NCI-H748 treated with DMSO at 0.1 percent for 48 hours (cell line): ENCODE measurements at regions not wholly inside any gene's neighbourhood (a gene's known extent, or its start where the extent isn't known, plus 50 kb on each side); places are given as distances from the start of the nearest gene placed in this dataset.
A peak's percentile ranks its signal among the peaks of the same experiment; 100 is the strongest.
"Not testable (repeated sequence)": the region's sequence is repeated elsewhere in the genome, so short reads cannot be mapped to it uniquely, and the experiment has no call there.

Experiments used
- DNase-seq: peaks from one replicate; lab custom pipeline; 2025; lab: John Stamatoyannopoulos, UW

DNA sequence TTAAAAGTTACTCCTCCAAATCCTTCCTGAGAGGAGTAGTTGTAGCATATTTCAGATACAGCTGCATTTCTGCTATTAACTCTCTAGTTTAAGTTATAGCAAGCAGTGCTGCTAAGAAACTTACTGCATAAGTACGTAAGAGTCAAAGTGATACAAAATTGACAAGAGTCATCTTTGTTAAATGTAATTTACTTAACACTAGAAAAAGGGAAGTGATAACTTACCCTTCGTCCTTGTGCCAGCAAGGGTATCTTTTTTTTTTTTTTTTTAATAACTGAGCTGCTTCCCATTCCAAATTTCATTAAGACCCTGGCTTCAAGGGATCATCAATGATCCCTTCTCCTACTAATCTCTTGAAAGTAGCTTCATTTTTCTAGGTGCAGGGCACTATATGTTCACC lies 493.0 kb downstream of the PLCL1 start:
- no peak for DNase-seq

- DNase-seq, result peak; percentile 73
These were observed 492.4 kb downstream of the PLCL1 start for GRCh38 chr2:198296665-198297308.

DNA sequence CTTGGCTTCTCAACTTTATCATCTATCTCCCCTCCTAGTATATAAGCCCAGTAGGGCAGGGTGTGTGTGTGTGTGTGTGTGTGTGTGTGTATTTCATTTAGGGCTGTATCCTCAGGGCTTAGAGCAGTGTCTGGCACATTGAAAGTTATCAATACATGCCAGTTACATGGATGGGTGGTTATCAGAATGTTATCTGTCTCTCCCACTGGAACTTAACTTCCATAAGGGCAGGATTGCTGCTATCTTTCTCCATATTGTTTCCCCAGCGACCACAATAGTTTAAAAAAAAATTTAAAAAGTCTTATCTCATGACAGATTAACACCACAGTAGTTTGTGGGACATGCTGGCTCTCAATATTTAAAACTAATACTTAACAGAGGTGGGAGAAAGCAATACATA lies 488.9 kb downstream of the PLCL1 start:
- DNase-seq, result no peak

DNA sequence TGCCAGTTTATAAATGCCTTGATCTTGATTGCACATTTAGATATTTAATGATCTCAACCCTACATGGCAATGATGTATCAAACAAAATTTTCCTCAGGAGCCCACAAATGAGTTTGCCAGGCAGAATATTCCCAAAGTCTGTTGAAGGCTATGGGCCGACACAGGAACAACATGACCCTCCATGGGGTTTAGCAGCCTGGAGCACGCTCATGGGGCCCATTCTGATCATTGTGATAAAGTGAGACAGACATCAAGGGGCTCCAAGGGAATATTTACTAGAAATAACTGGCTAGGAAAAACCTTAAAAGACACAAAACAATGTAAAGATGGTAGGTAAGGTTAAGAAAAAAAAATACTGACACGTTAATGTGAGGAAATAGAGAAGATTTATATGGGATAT lies 485.4 kb downstream of the PLCL1 start:
- no peak for DNase-seq

DNA sequence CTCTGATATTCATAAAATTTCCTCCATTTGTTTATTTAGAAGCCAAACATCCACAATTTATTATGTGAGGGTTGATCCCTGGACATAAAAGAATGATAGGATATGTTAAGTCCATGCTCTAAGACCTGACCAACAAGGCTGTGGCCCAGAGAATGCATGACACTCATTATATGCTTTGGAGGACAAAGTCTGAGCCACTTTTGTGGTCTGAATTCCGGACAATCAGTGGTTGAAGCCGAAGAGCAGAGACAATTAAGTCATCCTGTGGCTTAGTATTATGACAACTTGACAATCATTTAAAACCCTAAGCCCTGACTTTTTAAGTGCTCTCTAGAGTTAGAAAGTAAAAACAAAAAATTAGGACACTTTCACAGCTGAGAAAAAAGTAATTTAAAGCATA lies 483.3 kb downstream of the PLCL1 start:
- DNase-seq, result no peak

DNA sequence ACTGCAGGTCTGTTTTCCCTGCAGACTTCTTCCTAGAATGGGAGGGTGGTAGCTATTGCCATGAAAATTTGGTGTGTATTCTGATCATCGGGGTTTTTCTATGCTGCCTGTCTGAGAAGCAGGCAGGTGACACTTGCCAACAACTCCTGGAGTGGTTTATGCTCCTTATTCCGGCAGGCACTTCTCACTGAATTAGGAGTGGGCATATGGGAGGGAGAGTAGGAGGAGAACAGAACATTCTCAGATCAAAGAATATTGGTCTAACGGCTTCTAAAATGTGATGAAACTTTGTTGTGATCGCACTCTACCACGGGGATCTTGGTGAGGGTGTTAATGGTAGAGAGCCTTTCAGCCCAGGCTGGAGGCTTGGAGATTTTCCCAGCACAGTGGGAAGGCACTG lies 480.8 kb downstream of the PLCL1 start:
- no peak for DNase-seq

DNA sequence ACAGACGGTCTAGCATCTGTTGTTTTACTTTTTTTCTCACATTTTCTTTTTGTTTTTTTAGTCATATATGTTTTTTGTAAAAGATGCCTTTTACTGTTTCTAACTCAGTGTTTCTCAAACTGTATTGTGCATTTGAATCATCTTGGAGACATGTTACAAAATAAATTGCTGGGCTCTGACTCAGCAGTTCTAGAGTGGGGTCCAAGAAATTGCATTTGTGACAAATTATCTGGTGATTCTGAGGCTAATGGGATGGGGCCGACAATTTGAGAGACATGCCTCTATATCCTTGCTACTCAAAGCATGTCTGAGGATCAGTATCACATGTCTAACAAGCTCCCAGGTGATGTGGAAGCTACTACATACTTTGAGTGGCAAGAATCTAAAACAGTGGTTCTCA lies 478.8 kb downstream of the PLCL1 start:
- no peak for DNase-seq

GRCh38 chr2:198282061-198282460 lies 477.7 kb downstream of the PLCL1 start:
- no peak for DNase-seq

DNA sequence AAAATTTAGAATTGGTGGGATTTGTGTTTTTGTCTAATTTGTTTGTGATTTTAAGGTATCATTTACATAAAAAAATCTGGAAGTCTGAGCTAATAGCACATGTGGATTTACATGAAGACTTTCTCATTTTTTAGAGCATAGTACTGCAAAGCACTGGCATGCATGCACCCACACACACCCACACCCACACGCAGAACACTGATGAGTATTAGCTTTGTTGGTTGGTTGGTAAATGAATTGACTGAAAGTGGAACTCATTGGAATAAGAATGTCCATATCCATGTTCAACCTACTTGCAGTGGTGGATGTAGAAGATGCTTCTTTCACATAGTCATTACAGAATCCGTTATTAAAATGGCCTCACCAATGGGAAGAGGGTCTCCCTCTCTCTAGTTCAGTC lies 475.8 kb downstream of the PLCL1 start:
- DNase-seq, result no peak

DNA sequence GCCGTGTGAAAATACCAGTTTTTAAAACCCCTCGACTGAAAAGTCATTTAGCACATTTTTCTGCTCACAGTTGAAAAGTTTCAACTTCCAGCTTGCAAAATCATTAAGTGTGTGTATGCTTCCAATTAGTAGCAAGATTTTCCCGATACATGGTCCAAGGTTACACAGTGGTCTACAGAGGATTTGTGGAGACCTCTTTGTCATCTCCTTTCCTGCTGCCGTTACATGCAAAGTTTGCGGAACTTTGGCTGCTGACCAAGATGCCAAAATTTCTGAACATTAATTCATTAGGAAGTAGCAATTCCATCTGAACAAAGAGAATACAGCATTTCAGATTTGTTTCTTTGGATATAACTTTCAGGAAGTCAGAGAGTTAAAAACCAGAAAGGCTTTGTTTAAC lies 474.6 kb downstream of the PLCL1 start:
- DNase-seq, result no peak

DNA sequence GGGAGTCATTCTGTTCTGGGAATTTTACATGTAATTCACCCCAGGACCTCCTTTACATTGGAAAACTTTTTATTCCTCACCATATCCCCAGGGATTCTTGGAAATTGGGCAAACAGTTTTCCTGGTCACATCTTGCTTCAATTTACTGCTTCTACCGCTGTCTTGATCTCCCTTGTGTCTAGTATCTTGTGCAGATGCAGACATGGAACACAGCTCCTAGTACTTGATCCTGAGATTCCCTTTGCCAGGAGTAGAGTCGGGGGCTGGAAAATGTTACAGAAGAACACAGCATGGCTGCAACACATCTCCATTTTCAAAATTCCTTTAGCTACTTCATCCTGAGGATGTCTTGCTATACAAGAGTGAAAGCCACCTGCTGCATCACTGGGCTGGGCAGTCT lies 472.8 kb downstream of the PLCL1 start:
- no peak for DNase-seq

DNA sequence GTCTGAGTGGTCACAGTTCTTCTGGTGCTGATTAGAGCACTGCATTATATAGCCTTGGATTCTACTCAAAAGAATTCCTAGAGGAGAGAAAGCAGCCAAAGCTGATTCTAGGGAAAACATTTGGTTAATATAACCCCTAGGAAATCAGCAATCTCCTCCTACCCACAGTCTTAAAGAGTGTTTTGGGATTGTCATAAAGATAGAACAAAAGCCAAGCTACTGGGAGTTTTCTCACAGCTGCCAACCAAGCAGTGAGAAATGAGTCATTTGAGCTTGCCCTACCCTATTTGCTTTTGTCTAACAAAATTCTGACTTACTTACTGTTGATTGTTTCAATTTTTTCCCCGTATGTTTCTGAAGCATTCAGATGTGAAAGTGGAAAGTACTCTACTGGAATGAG lies 469.3 kb downstream of the PLCL1 start:
- no peak for DNase-seq

GRCh38 chr2:198270157-198270556 lies 465.8 kb downstream of the PLCL1 start:
- not testable (repeated sequence) for DNase-seq

DNA sequence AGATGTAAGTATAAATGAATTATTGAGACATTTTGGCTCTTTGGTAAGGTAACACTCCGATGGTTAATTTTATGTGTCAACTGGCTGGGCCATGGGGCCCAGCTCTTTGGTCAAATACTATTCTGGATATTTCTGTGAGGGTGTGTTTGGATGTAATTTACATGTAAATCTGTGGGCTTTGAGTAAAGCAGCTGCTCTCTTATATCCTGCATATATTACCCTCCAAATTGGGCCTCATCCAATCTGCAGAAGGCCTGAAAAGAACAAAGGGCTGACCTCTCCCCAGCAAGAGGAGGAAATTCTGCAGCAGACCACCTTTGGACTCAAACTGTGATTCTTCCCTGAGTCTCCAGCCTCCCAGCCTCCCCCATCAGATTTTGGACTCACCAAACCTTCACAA lies 464.1 kb downstream of the PLCL1 start:
- no peak for DNase-seq

GRCh38 chr2:198259496-198259895 lies 455.1 kb downstream of the PLCL1 start:
- no peak for DNase-seq

DNA sequence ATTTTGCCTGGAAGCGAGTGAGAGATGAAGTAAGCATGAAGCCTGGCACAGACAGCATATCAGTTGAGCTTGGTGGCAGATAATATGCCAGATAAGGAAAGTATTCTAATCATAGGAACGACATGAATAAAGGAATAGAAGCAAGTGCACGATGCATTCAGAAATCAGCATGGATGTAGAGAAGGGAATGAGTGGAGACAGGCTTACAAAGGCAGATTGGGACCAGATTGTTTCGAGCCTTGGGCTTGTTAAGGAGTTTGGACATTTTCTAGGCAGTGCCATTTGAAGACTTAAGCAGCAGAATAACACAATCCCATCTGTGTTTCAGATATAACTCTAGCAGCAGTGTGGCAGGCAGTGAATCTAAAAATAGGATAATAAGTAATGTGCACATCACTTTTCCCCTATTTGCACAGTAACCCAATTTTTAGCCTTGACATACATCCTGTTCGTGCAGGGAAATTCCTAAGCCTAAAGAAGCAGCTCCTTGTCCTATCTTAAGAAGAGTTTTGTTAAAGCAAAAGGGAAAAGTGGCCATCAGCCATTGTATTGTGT lies 450.2 kb downstream of the PLCL1 start:
- no peak for DNase-seq

DNA sequence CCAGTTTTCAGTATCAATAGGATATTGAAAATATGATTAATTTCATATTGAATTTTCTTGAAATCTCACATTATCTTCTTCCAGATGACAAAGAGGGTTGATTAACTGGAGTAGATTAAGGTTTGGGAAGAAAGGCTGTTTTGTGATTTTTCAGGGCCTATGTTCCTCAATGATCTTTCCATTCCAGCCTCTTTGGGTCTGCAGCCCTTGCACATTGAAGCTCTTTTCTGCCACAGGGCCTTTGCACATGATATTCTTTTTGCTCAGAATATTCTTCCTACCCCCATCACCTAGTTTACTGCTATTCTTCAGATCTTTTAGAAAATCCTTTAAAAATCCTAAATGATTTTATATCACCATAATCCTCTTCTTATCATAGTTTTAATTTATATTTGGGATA lies 449.6 kb downstream of the PLCL1 start:
- DNase-seq, result no peak

- DNase-seq, result no peak
These were observed 448.1 kb downstream of the PLCL1 start for GRCh38 chr2:198252472-198252871.

- no peak for DNase-seq
These were observed 437.7 kb downstream of the PLCL1 start for GRCh38 chr2:198242093-198242492.

- DNase-seq, result no peak
These were observed 434.0 kb downstream of the PLCL1 start for GRCh38 chr2:198238429-198238828.

GRCh38 chr2:198236338-198236737 lies 431.9 kb downstream of the PLCL1 start:
- DNase-seq, result no peak

- DNase-seq, result no peak
These were observed 427.9 kb downstream of the PLCL1 start for GRCh38 chr2:198232281-198232680.

DNA sequence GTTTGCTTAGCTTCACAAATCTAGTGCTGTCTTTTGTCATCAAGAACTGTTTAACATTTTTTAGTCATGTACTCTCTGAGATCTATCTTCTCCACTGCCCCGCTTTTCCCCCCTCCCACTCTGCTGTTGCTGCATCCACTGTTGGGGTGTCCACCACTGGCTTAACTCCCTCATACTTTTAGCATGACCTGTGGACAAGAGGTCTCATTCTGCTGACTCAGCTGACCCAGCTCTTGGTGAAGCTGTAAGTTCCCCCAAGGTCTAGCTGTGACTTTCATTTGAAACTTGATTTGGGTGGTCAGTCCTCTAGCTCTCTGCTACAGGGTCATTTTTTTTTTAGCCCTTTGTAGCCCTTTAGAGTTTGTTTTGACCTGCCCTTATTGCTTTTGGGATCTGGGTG lies 427.2 kb downstream of the PLCL1 start:
- no peak for DNase-seq
